PC-9 (cell line): ENCODE measurements at regions not wholly inside any gene's neighbourhood (a gene's known extent, or its start where the extent isn't known, plus 50 kb on each side); places are given as distances from the start of the nearest gene placed in this dataset.

Experiments used
- BruUV-seq: library from RNA; stranded (reverse); fragments of 400-500 nt; replicated peaks from 2 replicates; lab custom pipeline; 2021; lab: Mats Ljungman, UMichigan
- CTCF ChIA-PET: fragments of 300-600 bp; sonication (Branson Sonifier 250); formaldehyde crosslinking; loops from one replicate; lab custom pipeline; 2022; ENCODE audit warnings: antibody characterized with exemption; lab: Charles Lee
- POLR2A ChIA-PET: fragments of 300-600 bp; sonication (Branson Sonifier 250); formaldehyde crosslinking; loops from one replicate; lab custom pipeline; 2022; ENCODE audit warnings: antibody characterized with exemption; ENCODE audit not compliant: unreplicated experiment; lab: Charles Lee
- DNase-seq, 2 experiments: peaks; one replicate each; pipeline versions ENCODE4 v3.0.0 to v3.0.0-alpha.2; 2015 to 2022; ENCODE audit warnings: mixed read lengths in 1 of 2
- H2AFZ ChIP-seq: fragments of 200-600 bp; sonication (generic); 2 replicates; pipeline ENCODE4 v1.8.1; 2017; ENCODE audit warnings: antibody characterized with exemption
- H3F3A ChIP-seq: fragments of 200-600 bp; sonication (generic); 2 replicates; pipeline ENCODE4 v1.8.1; 2017; ENCODE audit warnings: antibody characterized with exemption, mild to moderate bottlenecking, low read depth; ENCODE audit not compliant: insufficient read depth
- H3K27ac ChIP-seq: fragments of 200-600 bp; sonication (generic); 2 replicates; pipeline ENCODE4 v1.6.1; 2016; ENCODE audit warnings: mixed run types
- H3K27me3 ChIP-seq: fragments of 200-600 bp; sonication (generic); 2 replicates; pipeline ENCODE4 v1.6.1; 2016; ENCODE audit warnings: low read depth, mixed run types; ENCODE audit not compliant: insufficient read depth
- H3K36me3 ChIP-seq: fragments of 200-600 bp; sonication (generic); 2 replicates; pipeline ENCODE4 v1.6.1; 2016; ENCODE audit warnings: low read depth, mixed run types
- H3K4me1 ChIP-seq: fragments of 200-600 bp; sonication (generic); replicated peaks from 2 replicates; pipeline ENCODE4 v1.6.1; 2016; ENCODE audit warnings: mixed run types; ENCODE audit not compliant: insufficient read depth
- H3K4me2 ChIP-seq: fragments of 200-600 bp; sonication (generic); 2 replicates; pipeline ENCODE4 v1.6.1; 2017; ENCODE audit warnings: mixed run types
- H3K4me3 ChIP-seq: fragments of 200-600 bp; sonication (generic); 2 replicates; pipeline ENCODE4 v1.6.1; 2016; ENCODE audit warnings: mixed run types
- H3K79me2 ChIP-seq: fragments of 200-600 bp; sonication (generic); 2 replicates; pipeline ENCODE4 v1.6.1; 2017; ENCODE audit warnings: low read depth, mixed run types
- H3K9me2 ChIP-seq: fragments of 200-600 bp; sonication (generic); 2 replicates; pipeline ENCODE4 v1.8.1; 2017; ENCODE audit warnings: mild to moderate bottlenecking; ENCODE audit not compliant: insufficient read depth
- H3K9me3 ChIP-seq: fragments of 200-600 bp; sonication (generic); 2 replicates; pipeline ENCODE4 v1.8.1; 2016; ENCODE audit warnings: low read depth; ENCODE audit not compliant: insufficient read depth
- H4K20me1 ChIP-seq: fragments of 200-600 bp; sonication (generic); 2 replicates; pipeline ENCODE4 v1.8.1; 2017; ENCODE audit not compliant: insufficient read depth
- CTCF ChIP-seq: fragments of 200-600 bp; sonication (generic); conservative IDR thresholded peaks from 2 replicates; pipeline ENCODE4 v1.6.1; 2017; ENCODE audit warnings: mixed run types, antibody characterized with exemption, mild to moderate bottlenecking, moderate library complexity
- EZH2 ChIP-seq: fragments of 200-600 bp; sonication (generic); IDR thresholded peaks from 2 replicates; pipeline ENCODE4 v1.8.0; 2017; ENCODE audit warnings: antibody characterized with exemption, low read depth
- intact Hi-C: fragments of 100-400 bp; cut with micrococcal nuclease; formaldehyde crosslinking; loops from one replicate; pipeline ENCODE4 v1.10.0; 2022; ENCODE audit not compliant: unreplicated experiment

- POLR2A ChIA-PET, result no interaction called here
- Histone ChIP-seq H3K79me2 (no peaks in the 10 kb centered on the region), H3K4me1 (no peaks in the 10 kb centered on the region), H3K4me2 (no peak overlapping the region), H3K27ac (no peak overlapping the region), H3K9me2 (no peaks in the 10 kb centered on the region), H2AFZ (no peak overlapping the region), H4K20me1 (no peaks in the 10 kb centered on the region), H3K4me3 (no peak overlapping the region), H3F3A (no peaks in the 10 kb centered on the region), H3K9me3 (no peaks in the 10 kb centered on the region), H3K36me3 (no peaks in the 10 kb centered on the region), H3K27me3 (peaks cover 10% of the 10 kb centered on the region)
- no peak for DNase-seq
- BruUV-seq, result no TSS peak
- intact Hi-C loops, result no loop called here
- CTCF ChIA-PET, result no interaction called here
- TF ChIP-seq EZH2, result no peak
- no peak for TF ChIP-seq CTCF
Observed at GRCh38 chr10:120746001-120746777, 105.0 kb upstream of the WDR11 start.

DNA sequence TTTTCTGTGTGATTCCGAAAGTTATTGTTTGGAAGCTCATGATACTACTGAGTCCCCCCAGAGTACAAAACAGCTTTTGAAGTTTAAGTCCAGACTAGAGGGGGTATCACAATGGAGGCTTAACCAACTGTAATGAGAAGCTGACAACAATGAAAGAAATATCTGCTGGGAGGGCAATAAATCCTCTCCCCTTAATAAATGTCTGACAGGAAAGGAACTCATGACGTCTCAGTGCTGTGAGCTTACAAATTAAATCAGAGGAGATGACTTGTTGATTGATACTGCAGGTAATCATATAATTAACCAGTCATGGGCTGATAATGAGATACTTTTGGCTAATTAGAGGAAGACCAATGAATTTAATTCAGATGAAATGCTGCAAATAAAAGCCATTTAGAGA is 102.6 kb upstream of the WDR11 start:
- no peaks in the 10 kb centered on the region for H3K9me3 ChIP-seq
- no peaks in the 10 kb centered on the region for H3K9me2 ChIP-seq
- no peaks in the 10 kb centered on the region for H4K20me1 ChIP-seq
- H3K79me2 ChIP-seq, result no peaks in the 10 kb centered on the region
- H3K4me2 ChIP-seq, result no peak overlapping the region
- peaks cover 7% of the 10 kb centered on the region for H3K27me3 ChIP-seq
- H3K36me3 ChIP-seq, result no peaks in the 10 kb centered on the region
- ChIA-PET POLR2A (no interaction called here), CTCF (no interaction called here)
- H3K4me1 ChIP-seq, result no peaks in the 10 kb centered on the region
- H3K4me3 ChIP-seq, result no peak overlapping the region
- TF ChIP-seq CTCF (no peak), EZH2 (no peak)
- no peak overlapping the region for H3K27ac ChIP-seq
- no peaks in the 10 kb centered on the region for H3F3A ChIP-seq
- H2AFZ ChIP-seq, result no peak overlapping the region
- no peak for DNase-seq
- no TSS peak for BruUV-seq
- intact Hi-C loops, result no loop called here

DNA sequence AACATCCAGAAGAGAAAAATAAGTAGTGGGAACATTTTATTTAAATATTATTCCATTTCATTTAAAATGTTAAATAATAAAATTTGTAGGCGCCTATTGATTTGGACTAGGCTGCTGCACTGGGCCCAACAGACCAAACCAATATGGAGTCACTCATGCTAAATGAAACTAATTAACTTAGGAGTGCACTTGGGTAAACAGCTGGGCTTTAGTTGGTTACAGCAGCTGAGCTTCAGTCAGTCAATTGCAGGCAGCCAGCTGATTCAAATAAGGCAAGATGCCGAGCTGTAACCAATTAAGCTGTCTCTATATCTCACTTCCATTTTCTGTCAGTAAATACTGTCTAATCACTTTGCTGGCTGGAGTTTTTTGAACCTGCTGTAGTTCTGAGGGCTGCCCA is 102.1 kb upstream of the WDR11 start:
- Histone ChIP-seq H3K9me2 (no peaks in the 10 kb centered on the region), H3K36me3 (no peaks in the 10 kb centered on the region), H3K4me2 (no peak overlapping the region), H3K4me1 (no peaks in the 10 kb centered on the region), H3K79me2 (no peaks in the 10 kb centered on the region), H3F3A (no peaks in the 10 kb centered on the region), H3K9me3 (no peaks in the 10 kb centered on the region), H2AFZ (no peak overlapping the region), H4K20me1 (no peaks in the 10 kb centered on the region), H3K27me3 (peaks cover 7% of the 10 kb centered on the region), H3K27ac (no peak overlapping the region), H3K4me3 (no peak overlapping the region)
- ChIA-PET POLR2A (no interaction called here), CTCF (no interaction called here)
- BruUV-seq, result no TSS peak
- no peak for TF ChIP-seq CTCF
- no peak for DNase-seq
- intact Hi-C loops, result no loop called here
